ENCODE measurements at regions not wholly inside any gene's neighbourhood (a gene's known extent, or its start where the extent isn't known, plus 50 kb on each side); places are given as distances from the start of the nearest gene placed in this dataset.

GRCh38 chr2:142724713-142725349 is 152.6 kb upstream of the KYNU start:
- TF ChIP-seq POLR2AphosphoS5 (IDR thresholded peaks at IDR 0.05; ENCODE audit: low read depth, low read length) (no peak), YY1 (IDR thresholded peaks at IDR 0.05; ENCODE audit: low read depth, low read length) (no peak)

Measured in H1 (cell line).